ENCODE measurements at regions not wholly inside any gene's neighbourhood (a gene's known extent, or its start where the extent isn't known, plus 50 kb on each side); places are given as distances from the start of the nearest gene placed in this dataset.
A peak's percentile ranks its signal among the peaks of the same experiment; 100 is the strongest.
"Not testable (repeated sequence)": the region's sequence is repeated elsewhere in the genome, so short reads cannot be mapped to it uniquely, and the experiment has no call there.

DNA sequence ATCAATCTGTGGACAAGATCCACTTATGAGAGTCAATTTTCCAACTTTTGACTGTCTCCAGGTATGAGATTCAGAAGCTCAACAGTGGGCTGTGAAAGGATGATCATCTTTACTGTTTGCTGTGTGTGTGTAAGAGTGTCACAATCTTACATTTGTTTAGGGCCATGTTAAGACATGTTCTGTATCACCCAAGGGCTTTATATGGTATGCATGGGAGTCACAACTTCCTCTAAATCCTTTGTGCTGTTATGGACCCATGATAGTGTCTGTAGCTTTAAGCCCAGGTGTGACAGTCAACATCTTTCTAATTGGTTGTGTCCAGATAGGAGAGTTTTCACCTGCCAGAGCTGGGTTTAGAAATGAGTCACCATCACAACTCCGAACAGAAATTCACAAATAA lies 70.2 kb downstream of the ZNF726 start:
- DNase-seq (ENCODE audit: low read depth in 1 of 2, low spot score in 1 of 2) = not testable (repeated sequence)

DNA sequence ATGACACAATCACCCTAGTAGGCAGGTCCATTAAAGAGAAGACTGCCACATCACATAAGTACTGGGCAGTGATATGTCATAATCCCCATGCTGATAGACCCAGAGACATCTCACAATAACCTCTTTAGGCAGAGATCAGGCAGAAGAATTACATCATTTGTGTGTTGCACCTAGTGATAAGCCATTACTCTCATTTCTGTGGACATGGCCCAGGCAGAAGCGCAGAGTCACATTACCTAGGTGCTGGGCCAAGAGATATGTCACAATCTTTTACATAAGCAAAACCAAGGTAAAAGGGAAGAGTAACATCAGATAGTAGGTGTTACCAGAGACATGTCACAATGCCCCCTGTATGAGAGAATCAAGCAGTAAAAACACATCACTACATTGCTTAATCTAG lies 71.9 kb downstream of the ZNF726 start:
- DNase-seq (ENCODE audit: low read depth in 1 of 2, low spot score in 1 of 2) = no peak

DNA sequence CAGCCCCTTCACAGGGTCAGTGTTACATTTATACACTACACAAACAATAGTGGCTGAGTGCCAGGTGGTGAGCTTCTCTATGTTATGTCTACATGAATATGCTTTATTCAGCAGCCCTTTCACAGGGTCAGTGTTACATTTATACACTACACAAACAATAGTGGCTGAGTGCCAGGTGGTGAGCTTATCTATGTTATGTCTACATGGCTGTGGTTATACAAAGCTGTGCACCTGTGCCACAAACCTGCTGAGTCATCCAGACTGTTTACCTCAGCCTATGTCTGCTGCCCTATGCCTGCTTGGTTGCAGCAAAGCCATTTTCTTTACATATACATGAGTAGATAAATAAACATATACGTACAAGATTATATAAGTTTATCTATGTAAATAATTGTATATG lies 76.5 kb downstream of the ZNF726 start:
- no peak for DNase-seq (ENCODE audit: low read depth in 1 of 2, low spot score in 1 of 2)

DNA sequence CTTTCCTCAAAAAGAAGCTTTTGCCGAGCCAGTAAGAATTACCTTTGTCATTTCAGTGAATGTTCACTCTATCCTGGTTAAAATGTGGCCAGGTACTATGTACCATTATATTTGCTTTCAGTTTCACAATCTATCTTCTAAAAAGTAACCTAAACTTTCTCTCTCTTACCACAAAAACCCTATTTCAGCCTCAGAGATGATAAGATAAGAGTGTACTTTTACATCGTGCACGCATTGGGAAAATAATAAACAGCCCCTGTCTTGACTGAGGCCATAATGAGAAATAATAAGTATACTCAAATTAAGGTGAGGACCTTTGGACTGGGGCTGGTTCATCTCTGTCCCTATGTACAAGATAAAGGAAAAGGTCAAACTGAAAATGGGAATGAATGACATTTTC lies 77.7 kb downstream of the ZNF726 start:
- DNase-seq (ENCODE audit: low read depth in 1 of 2, low spot score in 1 of 2) = no peak

DNA sequence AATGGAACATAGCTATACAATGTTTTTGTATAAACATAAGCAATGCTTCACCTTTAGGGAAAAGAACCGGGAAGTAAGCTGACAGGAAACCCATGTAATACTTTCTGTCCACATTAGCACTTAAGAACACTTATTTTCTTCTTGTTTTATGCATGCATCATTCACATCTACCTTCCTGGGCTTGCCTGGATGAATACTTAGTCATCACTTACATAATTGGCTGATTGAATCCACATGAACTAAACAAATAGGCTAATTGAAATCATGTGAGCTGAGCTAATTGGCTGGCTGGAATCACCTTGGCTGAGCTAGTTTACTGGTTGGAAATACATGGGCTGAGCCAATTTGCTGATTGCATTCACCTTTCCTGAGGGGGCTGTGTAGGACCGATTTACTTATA lies 78.8 kb downstream of the ZNF726 start:
- no peak for DNase-seq (ENCODE audit: low read depth in 1 of 2, low spot score in 1 of 2)

DNA sequence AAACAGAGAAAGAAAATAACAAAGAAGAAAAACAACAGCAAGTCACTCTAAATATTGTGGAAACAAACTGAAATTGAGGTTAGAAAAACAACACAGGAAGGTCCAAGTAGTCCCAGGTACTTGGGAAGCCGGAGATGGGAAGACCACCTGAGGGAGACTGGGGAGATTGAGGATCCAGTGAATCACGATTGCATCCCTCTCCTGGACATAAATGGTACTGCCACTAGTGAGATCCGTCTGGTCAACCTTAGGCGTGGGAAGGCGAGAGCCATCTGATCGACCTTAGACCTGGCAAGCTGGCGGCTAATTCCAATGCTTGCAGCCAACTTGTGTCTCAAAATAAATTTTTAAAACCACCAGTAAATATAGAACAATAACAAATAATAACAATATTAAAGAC lies 81.9 kb downstream of the ZNF726 start:
- no peak for DNase-seq (ENCODE audit: low read depth in 1 of 2, low spot score in 1 of 2)

DNA sequence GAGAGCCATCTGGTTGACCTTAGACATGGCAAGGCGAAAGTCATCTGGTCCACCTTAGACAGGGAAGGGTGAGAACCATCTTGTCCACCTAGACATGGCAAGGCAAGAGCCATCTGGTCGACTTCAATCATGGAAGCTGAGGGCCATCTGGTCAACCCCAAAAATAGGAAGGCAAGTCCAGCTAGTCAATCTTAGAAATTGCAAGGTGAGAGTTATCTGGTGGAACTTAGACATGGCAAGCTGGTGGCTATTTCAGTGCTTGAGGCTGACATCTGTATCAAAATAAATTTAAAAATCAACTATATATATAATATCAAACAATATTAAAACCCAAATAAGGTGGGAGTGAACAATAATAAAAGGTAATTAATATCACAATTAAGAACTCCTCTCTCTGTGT lies 83.9 kb downstream of the ZNF726 start:
- no peak for DNase-seq (ENCODE audit: low read depth in 1 of 2, low spot score in 1 of 2)

DNA sequence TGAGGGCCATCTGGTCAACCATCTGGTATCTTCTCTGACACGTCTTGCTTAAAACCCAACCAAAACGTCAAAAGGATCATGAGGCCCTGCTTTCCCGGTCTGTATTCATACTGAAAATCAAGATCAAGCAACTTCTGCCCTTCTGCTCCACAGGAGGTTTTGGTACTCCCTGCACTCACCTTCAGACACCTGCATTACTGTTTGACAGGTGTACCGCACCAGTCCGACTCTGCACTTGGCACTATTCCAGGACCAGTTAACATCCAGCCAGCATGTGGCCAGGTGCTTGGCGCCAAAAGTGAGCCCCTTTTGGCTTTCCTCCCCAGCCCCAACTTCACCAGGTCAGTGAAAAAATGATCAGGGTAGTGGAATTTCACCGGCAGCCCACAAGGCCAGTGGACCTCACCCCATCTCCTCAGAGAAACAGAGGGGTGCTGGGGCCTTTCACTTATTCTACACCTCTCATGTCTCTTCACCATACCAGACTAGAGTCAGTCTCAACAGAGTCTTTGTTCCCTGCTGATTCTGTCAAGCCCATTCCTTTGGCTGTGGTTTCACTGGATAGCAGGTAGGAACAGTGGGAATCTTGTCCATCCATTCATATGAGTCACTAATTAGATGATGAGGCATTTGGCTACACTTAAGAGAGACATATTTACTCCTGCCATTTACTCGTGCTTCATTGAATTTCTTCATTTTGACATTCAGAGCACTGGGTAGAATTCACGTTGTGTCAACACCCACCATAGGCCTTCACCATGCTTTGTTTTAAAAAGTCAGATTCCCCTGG lies 85.3 kb downstream of the ZNF726 start:
- DNase-seq (ENCODE audit: low read depth in 1 of 2, low spot score in 1 of 2) = no peak

DNA sequence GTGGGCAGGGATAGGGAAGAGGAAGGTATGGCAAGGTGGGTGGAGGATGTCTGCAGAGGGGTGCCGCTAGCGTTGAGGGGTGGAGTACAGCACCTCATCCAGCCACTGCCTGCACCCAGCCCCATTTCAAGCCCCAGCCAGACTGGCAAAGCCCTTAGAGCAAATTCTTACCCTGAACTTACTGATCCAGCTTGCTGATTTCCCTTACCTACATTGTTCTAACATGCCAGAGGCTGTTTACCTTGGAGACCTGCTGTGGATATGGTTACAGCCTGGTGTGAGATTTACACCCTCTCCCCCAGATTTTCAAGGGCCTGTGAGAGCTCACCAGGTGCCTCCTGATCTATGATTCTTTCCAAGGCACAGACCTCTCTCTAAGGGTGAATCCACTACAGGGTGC lies 86.0 kb downstream of the ZNF726 start:
- no peak for DNase-seq (ENCODE audit: low read depth in 1 of 2, low spot score in 1 of 2)

DNA sequence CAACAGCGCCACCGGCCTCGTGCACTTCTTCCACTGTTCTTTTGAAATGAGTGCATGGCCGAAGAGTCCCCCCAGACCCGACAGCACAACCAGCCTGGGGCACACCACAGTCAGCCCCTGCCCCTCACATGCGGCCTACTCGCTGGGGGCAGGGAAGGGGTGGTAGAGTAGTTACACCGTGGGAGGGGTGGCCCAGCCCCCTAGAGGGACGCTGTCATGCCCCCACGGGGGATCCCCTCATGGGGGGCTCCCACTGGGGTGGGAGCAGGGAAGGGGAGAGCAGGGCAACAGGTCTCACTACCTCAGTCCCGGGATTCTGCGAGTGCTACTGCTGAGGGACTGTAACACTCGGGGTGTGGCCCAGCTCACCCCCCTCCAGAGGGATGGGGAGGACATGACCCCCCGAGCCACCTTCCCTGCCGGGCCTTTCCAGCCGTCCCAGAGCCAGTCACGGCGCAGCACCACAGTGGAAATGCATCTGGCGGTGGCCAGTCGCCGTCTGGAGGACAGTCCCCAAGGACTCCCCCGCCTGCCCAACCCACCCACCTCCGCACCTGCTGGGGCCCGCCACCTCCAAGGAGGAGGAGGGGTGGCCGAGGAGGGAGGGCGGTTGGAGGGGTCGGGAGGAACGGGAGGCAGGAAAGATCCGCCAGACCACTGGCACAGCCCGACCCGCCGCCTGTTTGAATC lies 84.6 kb upstream of the ZNF254 start:
- no peak for DNase-seq (ENCODE audit: low read depth in 1 of 2, low spot score in 1 of 2)

DNA sequence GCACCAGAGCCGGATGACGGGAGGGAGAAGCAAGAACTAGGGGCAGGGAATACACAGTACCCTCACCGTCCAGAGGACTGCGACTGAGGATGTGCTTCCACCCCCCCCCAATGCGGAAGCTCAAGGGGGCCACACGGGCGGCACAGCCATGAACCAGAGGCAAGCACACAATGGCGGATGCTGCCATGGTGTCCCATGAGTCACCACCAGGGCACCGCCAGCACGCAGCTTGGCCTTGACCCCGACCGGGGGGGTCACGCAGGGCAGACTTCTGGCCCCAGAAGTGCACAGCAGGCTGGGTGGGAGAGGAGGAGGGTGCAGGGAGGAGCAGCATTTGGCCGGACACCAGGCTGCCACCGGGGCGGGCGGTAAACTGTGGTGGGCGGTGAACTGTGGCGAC lies 83.5 kb upstream of the ZNF254 start:
- DNase-seq (ENCODE audit: low read depth in 1 of 2, low spot score in 1 of 2) = no peak

DNA sequence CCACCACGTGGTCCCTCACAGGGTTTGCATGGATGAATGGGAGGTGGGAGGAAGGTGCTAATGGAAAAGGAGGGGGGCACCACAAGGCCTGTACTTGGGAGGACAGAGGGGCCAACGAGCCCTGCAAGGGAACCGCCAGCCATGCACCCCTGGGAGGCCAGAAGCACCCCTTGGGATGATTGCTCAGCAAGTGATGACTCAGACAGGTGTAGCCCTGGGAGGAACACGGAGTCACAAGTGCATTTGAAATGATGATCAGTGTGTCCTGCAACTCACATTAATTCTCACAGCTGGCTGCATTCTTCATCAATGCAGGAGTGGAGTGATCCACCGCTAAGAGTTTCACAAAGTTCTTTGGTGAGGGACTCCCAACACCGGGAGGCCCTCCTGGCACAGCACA lies 82.8 kb upstream of the ZNF254 start:
- DNase-seq (ENCODE audit: low read depth in 1 of 2, low spot score in 1 of 2) = no peak

DNA sequence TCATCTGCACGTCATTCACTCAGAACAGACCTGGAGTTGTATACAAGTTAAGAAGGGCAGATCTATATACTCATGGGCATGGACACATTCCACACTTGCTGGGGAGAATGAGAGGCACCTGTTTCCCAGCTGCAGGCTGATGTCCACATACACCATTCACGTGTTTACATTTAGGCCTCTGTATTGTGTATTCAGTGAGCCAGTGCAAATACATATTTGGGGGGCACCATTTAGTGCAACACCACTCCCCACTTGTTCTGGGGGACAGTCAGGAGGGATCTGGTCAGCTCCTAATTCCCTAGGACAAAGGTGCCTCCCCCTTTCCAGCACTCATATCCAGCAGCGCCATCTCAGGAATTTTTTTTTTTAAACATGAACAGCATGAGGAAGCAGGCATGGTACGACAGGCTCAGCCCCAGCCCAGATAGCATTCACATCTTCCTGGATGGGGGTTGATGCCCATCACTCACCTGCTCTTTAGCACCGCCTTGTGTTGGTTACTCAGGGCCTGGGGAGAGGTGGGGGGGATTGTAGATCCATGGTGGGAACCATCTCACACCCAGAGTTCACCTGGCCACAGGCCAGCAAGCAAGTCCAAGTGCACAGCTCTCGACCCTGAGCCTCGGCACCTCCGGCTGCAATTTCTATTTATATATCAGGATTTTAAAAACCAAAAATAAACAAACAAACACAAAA lies 56.9 kb upstream of the ZNF254 start:
- no peak for DNase-seq (ENCODE audit: low read depth in 1 of 2, low spot score in 1 of 2)

DNA sequence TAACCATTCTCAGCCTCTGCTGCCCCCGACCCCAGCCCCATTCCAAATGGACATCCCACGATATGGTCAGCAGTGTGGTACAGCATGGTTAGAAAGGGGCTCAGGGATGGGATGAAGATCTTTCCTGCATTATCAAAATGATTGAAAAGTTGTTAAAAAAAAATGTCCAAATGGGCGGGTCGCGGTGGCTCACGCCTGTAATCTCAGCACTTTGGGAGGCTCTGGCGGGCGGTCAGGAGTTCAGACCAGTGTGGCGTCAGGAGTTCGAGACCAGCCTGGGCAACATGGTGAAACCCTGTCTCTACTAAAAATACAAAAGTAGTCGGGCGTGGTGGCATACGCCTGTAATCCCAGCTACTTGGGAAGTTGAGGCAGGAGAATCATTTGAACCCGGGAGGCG lies 54.3 kb upstream of the ZNF254 start:
- no peak for DNase-seq (ENCODE audit: low read depth in 1 of 2, low spot score in 1 of 2)

DNA sequence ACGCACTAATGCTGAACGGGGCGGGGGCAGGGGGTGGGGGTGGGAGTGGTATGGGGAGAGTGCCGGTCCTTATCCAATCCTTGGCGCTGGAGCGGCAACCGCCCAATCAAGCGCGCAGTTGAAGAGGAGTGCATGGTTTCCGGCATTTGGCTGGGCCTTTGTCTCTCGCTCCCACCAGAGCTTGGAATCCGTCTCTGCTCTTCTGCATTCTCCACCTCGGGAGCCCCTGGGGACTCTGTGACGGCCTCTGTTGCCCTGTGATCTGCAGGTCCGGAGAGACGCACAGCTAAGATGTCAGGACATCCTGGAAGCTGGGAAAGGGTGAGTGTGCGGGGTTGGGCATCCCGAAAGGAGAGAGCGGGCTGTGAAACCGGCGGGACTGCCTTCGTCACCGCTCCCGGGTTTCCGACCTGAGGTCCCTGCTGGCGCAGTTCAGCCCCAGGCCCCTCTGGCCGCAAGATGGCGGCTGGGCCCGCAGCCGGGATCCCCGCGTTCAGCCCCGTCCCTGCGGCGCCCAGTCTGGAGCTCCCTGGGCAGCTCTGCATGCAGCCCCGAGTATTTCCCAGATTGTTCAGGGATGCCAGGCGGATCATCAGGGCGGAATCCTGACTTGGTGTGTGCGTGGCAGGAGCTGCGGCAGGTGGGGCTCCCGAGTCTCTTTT lies 53.6 kb upstream of the ZNF254 start:
- peak; percentile 64 to 69 for DNase-seq (ENCODE audit: low read depth in 1 of 2, low spot score in 1 of 2)

DNA sequence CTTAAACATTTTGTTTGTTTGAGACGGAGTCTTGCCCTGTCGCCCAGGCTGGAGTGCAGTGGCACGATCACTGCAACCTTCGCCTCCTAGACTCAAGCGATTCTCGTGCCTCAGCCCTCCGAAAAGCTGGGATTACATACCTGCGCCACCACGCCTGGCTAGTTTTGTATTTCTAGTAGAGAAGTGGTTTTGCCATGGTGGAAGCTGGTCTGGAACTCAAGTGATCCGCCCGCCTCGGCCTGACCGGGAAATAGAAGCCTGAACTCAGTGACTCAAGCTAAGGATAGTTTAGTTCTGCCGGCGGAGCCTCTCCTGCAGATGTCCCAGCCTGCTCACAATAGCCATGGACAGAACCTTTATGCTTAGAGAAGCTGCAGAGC lies 53.0 kb upstream of the ZNF254 start:
- peak in 1 of 2 donors; percentile 8 for DNase-seq (ENCODE audit: low read depth in 1 of 2, low spot score in 1 of 2)

DNA sequence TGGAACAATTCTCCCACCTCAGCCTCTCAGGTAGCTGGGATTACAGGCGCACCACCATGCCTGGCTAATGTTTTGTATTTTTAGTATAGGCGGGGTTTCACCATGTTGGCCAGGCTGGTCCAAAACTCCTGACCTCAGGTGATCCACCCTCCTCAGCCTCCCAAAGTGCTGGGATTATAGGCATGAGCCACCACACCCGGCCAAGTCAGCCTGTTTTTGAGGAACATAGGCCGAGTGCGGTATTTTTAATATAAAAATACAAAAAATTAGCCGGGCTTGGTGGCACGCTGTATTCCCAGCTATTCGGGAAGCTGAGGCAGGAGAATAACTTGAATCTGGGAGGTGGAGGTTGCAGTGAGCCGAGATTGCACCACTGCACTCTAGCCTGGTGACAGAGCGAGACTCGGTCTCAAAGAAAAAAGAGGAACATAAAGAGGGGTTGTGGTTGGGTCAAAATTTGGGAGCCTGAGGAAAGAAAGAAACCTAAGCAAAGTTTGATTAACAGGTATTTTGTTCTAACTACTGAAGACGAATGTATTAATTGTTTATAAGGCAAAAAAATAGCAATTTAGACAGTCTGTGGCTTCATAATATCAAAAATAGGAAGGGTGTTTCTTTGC lies 51.6 kb upstream of the ZNF254 start:
- DNase-seq (ENCODE audit: low read depth in 1 of 2, low spot score in 1 of 2) = not testable (repeated sequence)

All from activated T-helper 1 cell treated with anti-CD3 and anti-CD28 coated beads, Interleukin-2, amount 50 U/mL, for 16 hours (primary cell).